Gastroesophageal sphincter (tissue), 4 donors: ENCODE measurements at regions not wholly inside any gene's neighbourhood (a gene's known extent, or its start where the extent isn't known, plus 50 kb on each side); places are given as distances from the start of the nearest gene placed in this dataset.

Experiments used
- ATAC-seq: fragments of 150-250 bp; one replicate; pipeline ENCODE4 v1.9.1; 2016; ENCODE audit warnings: mild to moderate bottlenecking, moderate library complexity
- H3K27ac ChIP-seq, 4 donors: fragments of 200-600 bp; sonication (generic) in 3 of 4; 1 replicate in 3 of 4; 2 replicates in 1 of 4; pipeline ENCODE4 v1.5.1; 2016 to 2019
- H3K27me3 ChIP-seq: fragments of 200-600 bp; sonication (generic); one replicate; pipeline ENCODE4 v1.5.1; 2019
- H3K36me3 ChIP-seq, 2 donors: fragments of 200-600 bp; sonication (generic); one replicate each; pipeline ENCODE4 v1.5.1; 2019; ENCODE audit warnings: control low read depth in 1 of 2
- H3K4me1 ChIP-seq, 3 donors: fragments of 200-600 bp; sonication (generic); 1 replicate in 2 of 3; 2 replicates in 1 of 3; pipeline ENCODE4 v1.5.1; 2016 to 2019; ENCODE audit warnings: control low read depth in 2 of 3
- H3K4me3 ChIP-seq, 2 donors: fragments of 200-600 bp; sonication (generic); one replicate each; pipeline ENCODE4 v1.5.1; 2019; ENCODE audit warnings: mild to moderate bottlenecking in 1 of 2, moderate library complexity in 1 of 2
- H3K9me3 ChIP-seq, 3 donors: fragments of 200-600 bp; sonication (generic); one replicate each; pipeline ENCODE4 v1.5.1; 2017 to 2019; ENCODE audit warnings: control low read depth in 2 of 3
- EP300 ChIP-seq: sonication (generic); formaldehyde crosslinking; IDR thresholded peaks from one replicate; pipeline ENCODE4 v1.6.1; 2017; ENCODE audit warnings: antibody characterized with exemption, mild to moderate bottlenecking
- POLR2A ChIP-seq, 2 donors: fragments of 450-650 bp; IDR thresholded peaks; one replicate each; pipeline ENCODE4 v1.6.1; 2017; ENCODE audit warnings: antibody characterized with exemption in 2 of 2, mild to moderate bottlenecking in 2 of 2, moderate library complexity in 1 of 2
- POLR2AphosphoS5 ChIP-seq: sonication (generic); formaldehyde crosslinking; IDR thresholded peaks from one replicate; pipeline ENCODE4 v1.6.1; 2017; ENCODE audit warnings: antibody characterized with exemption
- WGBS, 2 donors: methylation state at CpG; one replicate each; pipeline ENCODE4 v1.1.5; 2018; ENCODE audit warnings: low coverage in 1 of 2; 5-methylcytosine and 5-hydroxymethylcytosine counted together
- TF ChIP-seq, protein P1 (sequence below), 4 experiments: fragments of 200-600 bp in 2 of 4; fragments of 450-650 bp in 2 of 4; sonication (generic) in 1 of 4; IDR thresholded peaks; one replicate each; pipeline ENCODE4 v1.5.1; 2017 to 2019; ENCODE audit warnings: antibody characterized with exemption in 4 of 4, mild to moderate bottlenecking in 2 of 4, moderate library complexity in 2 of 4

DNA sequence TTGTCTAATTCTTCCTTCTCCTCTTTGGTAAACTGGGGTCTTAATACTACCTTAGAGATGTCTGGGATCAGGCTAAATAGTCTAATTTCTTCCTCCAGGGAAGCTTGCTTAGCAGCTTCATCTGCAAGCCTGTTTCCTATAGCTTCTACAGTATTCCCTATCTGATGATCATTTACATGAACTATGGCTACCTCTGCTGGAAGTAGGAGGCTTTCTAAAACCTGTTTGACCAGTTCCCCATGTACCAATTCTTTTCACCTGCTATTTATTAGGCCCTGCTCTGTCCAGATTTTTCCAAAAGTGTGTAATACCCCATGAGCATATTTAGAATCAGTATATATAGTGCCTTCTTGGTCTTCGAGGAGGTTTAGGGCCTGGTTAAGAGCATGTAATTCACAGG lies 619.8 kb downstream of the HINT1 start:
- ATAC-seq, result no peak
- Histone ChIP-seq H3K9me3 (peaks cover 0 to 43% (median 0%) of the 10 kb centered on the region in 3 donors), H3K27me3 (no peaks in the 10 kb centered on the region), H3K36me3 (no peaks in the 10 kb centered on the region), H3K27ac (no peak overlapping the region), H3K4me3 (no peak overlapping the region), H3K4me1 (no peaks in the 10 kb centered on the region)
- TF ChIP-seq, protein P1, sequence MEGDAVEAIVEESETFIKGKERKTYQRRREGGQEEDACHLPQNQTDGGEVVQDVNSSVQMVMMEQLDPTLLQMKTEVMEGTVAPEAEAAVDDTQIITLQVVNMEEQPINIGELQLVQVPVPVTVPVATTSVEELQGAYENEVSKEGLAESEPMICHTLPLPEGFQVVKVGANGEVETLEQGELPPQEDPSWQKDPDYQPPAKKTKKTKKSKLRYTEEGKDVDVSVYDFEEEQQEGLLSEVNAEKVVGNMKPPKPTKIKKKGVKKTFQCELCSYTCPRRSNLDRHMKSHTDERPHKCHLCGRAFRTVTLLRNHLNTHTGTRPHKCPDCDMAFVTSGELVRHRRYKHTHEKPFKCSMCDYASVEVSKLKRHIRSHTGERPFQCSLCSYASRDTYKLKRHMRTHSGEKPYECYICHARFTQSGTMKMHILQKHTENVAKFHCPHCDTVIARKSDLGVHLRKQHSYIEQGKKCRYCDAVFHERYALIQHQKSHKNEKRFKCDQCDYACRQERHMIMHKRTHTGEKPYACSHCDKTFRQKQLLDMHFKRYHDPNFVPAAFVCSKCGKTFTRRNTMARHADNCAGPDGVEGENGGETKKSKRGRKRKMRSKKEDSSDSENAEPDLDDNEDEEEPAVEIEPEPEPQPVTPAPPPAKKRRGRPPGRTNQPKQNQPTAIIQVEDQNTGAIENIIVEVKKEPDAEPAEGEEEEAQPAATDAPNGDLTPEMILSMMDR (IDR thresholded peaks at IDR 0.05), result no peak
- TF ChIP-seq EP300 (no peak), POLR2AphosphoS5 (no peak), POLR2A (IDR thresholded peaks at IDR 0.05) (no peak)
- WGBS, 2 donors, result 20% methylated on average over 1 of the region's 1 CpG; no CpG with 5 or more reads in 1 of the 2 donors

DNA sequence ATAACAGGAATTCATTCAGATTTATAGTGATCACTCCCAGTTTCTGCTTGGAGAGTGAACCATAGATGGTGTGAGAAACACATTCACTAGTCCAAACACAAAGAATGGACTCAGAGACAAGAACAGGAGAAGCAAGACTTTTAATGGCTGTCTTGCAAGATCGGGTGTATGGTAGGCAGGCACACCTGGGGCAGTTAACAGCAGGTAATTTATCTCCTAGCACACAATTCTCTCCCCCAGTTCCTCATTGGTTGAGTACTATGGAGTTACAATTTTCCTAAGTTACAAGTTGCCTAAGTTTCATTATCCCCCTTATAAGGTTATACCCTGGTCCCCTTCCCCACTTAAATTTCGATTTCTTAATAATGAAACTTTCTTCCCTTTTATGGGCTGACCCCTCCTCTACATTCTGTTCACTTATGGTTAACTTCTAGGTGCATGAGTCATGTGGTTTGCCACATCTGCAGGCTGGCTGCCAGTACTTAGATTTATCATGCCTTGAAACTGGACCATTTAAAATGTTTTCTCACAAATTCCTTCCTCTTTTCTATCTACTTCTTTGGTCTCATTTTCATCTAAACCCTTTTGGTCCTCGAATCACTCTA lies 623.3 kb downstream of the HINT1 start:
- WGBS, 2 donors, result 40 to 52% methylated on average over 3 of the region's 3 CpGs
- H3K27ac ChIP-seq, result no peak overlapping the region
- H3K4me1 ChIP-seq, result no peaks in the 10 kb centered on the region
- no peaks in the 10 kb centered on the region for H3K36me3 ChIP-seq
- no peaks in the 10 kb centered on the region for H3K27me3 ChIP-seq
- peaks cover 0 to 40% (median 0%) of the 10 kb centered on the region in 3 donors for H3K9me3 ChIP-seq
- no peak for ATAC-seq
- TF ChIP-seq, protein P1 (IDR thresholded peaks at IDR 0.05), result no peak
- no peak for TF ChIP-seq EP300
- no peak for TF ChIP-seq POLR2AphosphoS5
- no peak for TF ChIP-seq POLR2A (IDR thresholded peaks at IDR 0.05)
- no peak overlapping the region for H3K4me3 ChIP-seq

DNA sequence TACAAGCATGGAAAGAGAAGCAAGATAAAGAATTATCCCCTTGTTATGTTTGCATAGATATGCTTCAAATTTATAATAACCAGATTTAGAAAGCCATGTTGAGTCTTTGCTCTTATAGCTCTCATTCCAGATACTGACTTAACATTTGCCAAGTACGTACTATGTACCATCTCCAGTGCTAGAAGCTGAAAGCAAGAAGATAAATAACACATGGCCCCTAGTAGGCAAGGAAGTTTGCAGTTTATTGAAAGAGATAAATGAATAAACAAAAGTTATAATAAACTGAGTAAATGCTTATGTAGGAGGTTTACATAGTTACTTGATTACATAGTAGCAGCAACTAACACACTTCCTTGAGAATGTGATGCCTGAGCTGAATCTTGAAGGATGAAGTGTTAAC lies 628.4 kb downstream of the HINT1 start:
- Histone ChIP-seq H3K27ac (no peak overlapping the region), H3K9me3 (no peaks in the 10 kb centered on the region), H3K27me3 (no peaks in the 10 kb centered on the region), H3K36me3 (no peaks in the 10 kb centered on the region), H3K4me1 (no peaks in the 10 kb centered on the region), H3K4me3 (no peak overlapping the region)
- no peak for ATAC-seq
- WGBS, 2 donors, result 46 to 50% methylated on average over 1 of the region's 1 CpG
- TF ChIP-seq POLR2AphosphoS5 (no peak), EP300 (no peak), POLR2A (IDR thresholded peaks at IDR 0.05) (no peak)
- TF ChIP-seq, protein P1 (IDR thresholded peaks at IDR 0.05), result no peak

DNA sequence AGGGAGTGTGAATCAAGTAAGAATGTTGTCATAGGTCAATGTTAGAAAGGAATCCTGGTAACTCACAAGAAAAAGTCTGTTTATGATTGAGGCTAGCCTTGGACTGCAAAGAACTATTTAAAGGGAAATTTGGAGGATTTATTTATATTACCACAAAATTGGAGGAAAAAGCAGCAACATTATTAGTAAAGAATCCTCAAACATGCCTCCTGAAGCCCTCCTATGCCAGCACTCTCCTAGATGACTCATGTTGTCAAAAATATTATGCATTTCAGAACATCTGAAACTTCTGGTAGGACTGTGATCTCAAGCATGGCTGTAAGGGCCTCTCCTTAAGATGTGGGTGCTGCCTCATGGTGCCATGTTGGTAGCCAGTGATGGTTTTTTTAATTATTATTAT lies 628.5 kb downstream of the CHSY3 start:
- ATAC-seq, result no peak
- TF ChIP-seq EP300 (no peak), POLR2AphosphoS5 (no peak), POLR2A (IDR thresholded peaks at IDR 0.05) (no peak)
- TF ChIP-seq, protein P1 (IDR thresholded peaks at IDR 0.05), result no peak
- Histone ChIP-seq H3K4me3 (no peak overlapping the region), H3K27me3 (no peaks in the 10 kb centered on the region), H3K27ac (no peak overlapping the region), H3K9me3 (no peaks in the 10 kb centered on the region), H3K4me1 (no peaks in the 10 kb centered on the region), H3K36me3 (no peaks in the 10 kb centered on the region)
